MV-4-11 (cell line): ENCODE measurements at regions not wholly inside any gene's neighbourhood (a gene's known extent, or its start where the extent isn't known, plus 50 kb on each side); places are given as distances from the start of the nearest gene placed in this dataset.
"Not testable (repeated sequence)": the region's sequence is repeated elsewhere in the genome, so short reads cannot be mapped to it uniquely, and the experiment has no call there.

ENCODE experiments used
- DNase-seq: peaks from one replicate; lab custom pipeline; 2025; lab: John Stamatoyannopoulos, UW

- DNase-seq: peak; percentile 43
Measured at GRCh38 chr16:85275533-85276249, 163.4 kb upstream of the CIBAR2 start.

DNA sequence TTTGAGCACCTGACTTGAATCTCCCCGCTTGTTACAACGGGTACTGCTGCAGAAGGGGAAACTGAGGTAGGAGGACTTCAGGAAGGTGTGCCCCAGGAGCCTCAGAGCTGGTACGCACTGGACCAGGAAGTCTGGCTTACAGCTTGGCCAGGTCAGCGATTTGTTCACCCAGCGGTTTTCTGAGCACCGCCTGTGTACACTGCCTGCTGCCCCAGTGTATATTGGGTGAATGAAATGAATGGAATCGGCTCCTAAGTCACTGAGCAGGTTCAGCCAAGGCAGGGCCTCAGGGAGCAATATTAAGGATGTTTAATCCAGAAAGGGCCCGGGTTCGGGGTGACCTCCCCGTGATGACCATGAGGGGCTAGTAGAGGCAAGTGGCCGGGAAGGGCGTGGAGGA is 164.0 kb upstream of the CIBAR2 start:
- DNase-seq: no peak

GRCh38 chr16:85276721-85277120 is 164.4 kb upstream of the CIBAR2 start:
- no peak for DNase-seq

DNA sequence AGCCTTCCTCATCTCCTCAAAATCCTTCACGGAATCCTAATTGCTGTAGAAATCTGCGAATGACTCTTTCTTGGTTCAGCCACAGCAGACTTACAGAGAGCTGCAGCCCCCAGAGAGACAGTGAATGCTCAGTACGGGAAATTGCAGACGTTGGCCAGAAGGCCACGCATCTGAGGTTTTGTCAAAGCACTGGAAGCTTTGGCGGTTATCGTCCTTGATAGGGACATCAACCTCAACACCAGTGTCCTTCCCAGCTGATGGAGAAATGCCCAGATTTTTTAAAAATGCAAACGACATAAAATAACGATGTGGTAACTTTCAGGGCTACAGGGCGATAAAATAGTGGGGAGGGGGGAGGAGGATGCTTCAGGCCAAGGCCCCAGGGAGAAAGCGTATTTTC is 166.6 kb upstream of the CIBAR2 start:
- peak; percentile 2 for DNase-seq

- DNase-seq: no peak
Measured at GRCh38 chr16:85279402-85279801, 167.1 kb upstream of the CIBAR2 start.

GRCh38 chr16:85279825-85280545 is 167.7 kb upstream of the CIBAR2 start:
- no peak for DNase-seq

DNA sequence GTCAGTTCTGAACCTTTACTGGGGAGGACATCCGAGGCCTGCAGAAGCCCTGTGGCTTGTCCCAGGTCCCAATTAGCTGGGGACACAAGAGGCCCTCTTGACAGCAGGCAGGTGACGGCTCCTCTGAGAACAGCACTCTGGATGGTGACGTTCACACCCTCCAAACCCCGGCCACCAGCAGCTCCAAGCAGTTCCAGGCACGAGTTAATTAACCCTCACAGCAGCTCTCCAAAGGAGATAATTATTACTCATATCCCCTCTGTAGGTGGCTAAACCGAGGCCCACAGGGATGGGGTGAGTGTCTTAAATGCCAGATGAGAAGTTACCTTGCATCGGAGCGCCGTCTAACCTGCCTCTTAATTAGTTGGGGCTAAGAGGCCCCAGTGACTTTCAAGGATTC is 168.9 kb upstream of the CIBAR2 start:
- DNase-seq: no peak

- DNase-seq: peak; percentile 47
Measured at GRCh38 chr16:85282842-85283241, 170.6 kb upstream of the CIBAR2 start.

- no peak for DNase-seq
Measured at GRCh38 chr16:85283305-85284050, 171.2 kb upstream of the CIBAR2 start.

DNA sequence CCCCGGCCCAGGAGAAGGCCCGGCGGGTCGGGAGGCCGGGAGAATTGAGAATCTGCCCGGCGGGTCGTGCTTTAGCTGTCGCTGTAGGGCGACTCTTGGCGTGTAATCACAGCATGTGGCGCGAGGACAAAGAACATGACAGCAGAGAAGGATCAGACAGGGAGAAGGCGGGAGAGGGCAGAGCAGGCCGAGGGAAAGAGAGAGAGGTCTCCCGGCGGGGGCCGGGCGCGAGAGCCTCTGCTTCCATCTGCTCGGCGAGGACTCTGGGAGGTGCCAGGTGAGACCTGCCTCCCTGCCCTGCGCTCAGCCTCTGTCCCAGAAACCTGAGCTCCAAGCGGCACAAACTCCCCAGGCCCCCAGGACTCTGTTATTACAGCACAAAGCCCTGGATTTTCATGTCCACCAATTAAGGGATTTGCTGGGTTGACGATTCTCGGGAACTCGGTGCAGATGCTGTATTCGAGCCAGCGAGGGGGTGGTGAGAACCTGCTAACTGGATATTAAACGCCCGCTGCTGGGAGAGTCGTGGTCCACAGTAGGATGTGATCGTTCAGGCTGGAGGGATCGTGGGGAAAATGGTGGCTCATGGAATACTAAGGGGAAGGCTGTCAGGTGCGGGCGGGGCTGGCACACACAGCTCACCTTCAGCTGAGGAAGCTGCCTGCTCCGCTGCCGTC is 172.0 kb upstream of the CIBAR2 start:
- no peak for DNase-seq

DNA sequence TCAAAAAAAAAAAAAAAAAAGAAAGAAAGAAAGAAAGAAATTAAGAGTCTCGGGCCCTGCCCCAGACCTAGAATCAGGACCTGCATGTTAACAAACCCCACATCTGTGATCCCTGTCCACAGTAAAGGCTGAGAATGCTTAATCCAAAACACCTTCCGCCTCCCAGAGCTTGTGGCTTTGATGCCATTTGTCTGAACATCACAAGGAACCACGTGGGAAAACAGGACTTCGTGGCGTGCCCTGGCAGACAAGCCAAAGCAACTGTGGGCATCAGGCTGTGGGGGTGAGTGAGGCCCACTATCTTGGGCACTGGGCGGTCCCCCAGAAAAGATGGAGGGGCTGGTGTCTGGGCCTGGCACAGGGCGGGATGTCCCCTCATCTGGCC is 173.4 kb upstream of the CIBAR2 start:
- no peak for DNase-seq

DNA sequence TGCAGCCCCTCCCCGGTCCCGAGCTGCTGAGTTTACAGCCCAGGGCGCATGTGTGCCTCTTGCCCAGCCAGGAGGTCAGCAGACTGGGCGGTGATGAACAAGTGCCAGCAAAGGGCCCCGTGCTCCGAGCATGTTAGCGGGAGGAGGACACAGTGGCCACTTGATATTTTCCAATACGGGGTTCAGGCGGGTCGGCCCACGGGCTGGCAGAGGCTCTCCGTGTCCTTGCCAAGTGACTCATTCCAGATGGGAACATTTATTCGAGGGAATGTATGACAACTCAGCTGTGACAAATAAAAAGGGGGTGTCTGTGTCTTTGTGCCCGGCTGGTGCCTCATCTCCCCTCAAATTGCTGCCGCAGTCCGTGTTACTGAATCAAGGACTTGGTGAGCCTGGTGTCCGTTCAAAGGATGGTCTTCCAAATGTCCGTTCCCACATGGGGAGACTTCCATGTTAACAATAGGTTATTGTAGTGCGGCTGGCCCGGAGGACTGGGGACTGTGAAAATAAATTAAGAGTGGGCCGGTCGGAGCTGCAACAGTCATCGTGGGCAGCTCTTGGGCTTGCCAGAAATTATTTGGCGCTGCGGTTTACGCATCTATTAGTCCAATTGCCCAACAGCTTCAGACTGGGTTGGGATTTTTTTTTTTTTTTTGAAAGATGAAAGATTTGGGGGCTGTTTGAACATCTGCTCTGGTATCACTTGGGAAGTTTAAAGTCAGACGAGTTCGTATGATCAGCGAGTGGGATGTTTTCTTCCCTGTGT is 174.0 kb upstream of the CIBAR2 start:
- DNase-seq: no peak

GRCh38 chr16:85286951-85287814 is 174.9 kb upstream of the CIBAR2 start:
- DNase-seq: peak; percentile 39

DNA sequence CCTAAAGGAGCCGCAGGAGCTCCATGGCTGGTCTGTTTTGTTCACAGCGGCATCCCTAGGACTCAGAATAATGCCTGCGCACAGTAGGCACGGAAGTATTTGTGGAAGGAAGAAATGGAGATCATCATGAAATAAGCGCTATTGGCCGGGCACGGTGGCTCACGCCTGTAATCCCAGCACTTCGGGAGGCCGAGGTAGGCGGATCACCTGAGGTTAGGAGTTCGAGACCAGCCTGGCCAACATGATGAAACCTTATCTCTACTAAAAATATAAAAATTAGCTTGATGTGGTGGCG is 175.5 kb upstream of the CIBAR2 start:
- DNase-seq: not testable (repeated sequence)

- DNase-seq: no peak
Measured at GRCh38 chr16:85288341-85288868, 176.1 kb upstream of the CIBAR2 start.

DNA sequence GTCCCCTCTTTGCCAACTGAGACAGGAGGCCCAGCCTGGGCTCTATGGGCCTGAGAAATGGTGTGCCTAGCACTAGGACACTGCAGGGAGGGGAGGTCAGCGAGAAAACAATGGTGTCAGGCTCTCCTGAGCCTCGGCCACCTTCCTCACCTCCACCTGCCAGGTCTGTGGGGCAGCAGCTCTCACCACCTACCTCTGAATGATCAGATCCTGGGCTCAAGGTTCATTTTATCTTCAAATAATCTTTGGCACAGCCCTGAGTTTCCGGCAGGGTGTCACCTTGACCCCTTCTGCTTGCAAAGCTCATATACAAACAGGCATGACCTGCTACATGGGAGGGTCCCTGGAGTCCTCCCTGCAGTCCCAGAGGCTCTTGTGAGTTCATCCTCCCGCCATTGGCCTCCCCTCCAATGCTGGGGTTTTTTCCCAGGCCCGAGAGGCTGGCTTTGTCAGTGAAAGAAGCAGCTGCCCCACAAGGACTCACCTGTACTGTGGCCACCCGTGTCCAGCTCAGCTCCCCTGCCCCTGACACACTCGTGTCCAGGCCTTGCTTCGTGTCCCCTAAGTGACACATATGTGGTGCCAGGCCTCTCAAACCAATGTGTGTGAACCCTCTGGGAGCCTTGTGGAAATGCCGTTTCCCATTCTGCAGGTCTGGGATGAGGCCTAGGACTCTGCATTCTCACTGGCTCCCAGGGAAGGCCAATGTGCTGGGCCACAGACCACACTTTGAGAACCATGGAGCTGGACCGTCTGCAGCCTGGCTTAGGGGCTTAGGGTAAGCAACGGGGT is 176.8 kb upstream of the CIBAR2 start:
- no peak for DNase-seq

GRCh38 chr16:85289760-85290625 is 177.7 kb upstream of the CIBAR2 start:
- peak; percentile 64 for DNase-seq

DNA sequence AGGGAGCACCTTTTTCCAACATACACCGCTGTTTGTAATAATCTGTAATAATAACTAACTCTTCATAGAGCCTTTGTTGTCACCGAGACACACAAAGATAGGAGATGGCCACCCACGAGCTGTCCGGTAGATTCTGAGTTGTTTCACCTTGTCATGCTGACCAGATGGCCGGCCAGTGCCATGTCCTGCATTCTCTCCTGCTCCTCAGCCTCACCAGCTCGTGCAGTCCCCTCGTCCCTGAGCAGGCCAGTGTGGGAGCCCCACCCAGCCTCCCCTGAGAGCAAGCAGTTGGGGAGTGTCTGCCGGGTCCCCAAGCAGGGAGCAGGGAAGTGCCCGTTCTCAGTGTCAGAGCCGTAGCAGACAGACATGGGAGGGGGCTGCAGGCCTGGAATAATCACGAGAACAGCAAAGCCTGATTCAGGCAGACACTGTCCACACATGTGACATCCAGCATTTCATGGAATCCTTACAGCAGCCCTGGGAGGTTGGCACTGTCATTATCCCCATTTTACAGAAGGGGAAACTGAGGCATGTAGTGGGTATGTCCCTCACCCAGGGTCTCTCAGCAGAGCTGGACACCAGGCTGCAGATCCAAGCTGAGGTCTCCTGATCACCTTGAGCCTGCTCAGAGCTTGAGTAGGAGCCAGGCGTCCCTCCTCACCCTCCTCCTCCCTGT is 178.5 kb upstream of the CIBAR2 start:
- no peak for DNase-seq
